HG02623 (cell line): ENCODE measurements at regions not wholly inside any gene's neighbourhood (a gene's known extent, or its start where the extent isn't known, plus 50 kb on each side); places are given as distances from the start of the nearest gene placed in this dataset.

Experiments used
- ATAC-seq: cut with Tn5 transposase; IDR thresholded peaks from one replicate; pipeline ENCODE4 v1.9.1; 2021; ENCODE audit warnings: moderate library complexity; ENCODE audit not compliant: unreplicated experiment

DNA sequence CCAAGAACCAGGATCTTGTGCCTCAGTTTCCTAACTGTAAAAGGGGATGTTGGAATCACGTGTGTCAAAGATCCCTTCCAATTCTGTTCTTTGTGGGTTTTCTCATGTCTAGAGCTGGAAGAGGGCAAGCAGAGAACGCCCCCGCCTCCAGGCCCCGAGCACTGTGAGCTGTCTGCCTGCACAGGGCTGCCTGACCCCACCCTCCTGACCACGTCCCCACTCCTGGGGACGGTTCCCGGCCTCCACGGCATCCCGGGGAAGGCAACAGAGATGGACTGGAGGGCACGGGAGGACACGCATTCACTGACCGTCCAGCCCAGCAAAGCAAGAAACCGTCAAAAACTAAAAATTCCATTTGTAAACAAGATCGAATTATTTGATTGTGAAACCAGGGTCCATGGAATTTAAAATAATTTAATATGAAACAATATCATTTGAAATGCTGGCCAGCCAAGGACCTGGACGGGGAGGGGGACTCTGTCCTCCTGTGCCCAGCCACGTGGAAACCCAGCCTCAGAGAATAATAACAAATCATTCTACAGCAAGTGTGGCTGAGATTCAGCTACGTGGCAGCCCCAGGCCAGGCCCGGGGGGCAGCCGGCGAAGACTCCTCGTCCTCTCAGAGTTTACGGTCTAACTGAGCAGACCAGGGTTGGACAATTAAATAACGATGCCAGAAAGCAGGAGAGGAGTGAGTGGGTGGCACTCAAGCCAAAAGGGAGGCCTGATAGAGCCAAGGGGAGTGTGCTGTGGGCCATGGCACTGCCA, 87.3 kb upstream of the DIO3 start:
- no peak for ATAC-seq

DNA sequence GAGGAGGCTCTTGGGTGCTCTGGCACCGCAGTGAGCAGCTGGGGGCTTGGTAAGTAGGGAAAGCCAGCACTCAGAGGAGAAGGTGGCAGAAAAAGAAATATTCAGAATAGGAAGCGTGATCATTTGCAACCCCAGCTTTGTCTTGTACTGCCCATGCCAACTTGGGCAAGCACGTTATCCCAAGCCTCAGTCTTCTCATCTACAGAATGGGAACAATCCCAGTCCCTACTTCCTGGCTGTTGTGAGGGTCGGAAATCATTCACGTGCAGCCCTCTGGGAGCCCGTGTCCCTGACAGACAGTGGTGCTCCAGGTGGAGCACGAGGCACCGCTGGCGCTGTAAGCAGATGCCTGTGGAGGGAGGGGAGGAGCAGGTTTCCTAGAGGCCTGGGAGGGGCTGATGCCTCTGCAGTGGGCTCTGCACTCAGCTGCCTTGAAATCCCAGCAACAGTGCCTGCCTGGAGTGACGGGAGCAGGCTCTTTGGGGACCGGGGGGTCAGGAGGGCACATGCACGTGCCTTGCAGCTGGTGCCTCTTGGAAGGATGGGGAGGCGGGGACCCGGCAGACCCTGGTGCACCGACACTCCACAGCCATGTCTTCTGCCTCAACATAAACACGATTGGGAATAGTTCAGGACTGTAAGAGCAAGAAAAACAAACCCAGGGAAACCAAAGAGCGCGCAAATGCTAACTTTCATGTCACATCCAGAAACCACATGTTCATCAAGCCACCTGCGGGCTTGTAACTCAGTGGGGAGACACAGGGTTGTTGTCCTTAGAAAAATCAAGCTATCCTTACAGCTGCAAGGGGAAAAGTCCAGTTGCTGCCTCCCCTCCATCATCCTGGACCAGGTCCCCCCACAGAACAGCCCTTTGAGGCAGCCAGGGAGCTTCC, 86.5 kb upstream of the DIO3 start:
- ATAC-seq = no peak

DNA sequence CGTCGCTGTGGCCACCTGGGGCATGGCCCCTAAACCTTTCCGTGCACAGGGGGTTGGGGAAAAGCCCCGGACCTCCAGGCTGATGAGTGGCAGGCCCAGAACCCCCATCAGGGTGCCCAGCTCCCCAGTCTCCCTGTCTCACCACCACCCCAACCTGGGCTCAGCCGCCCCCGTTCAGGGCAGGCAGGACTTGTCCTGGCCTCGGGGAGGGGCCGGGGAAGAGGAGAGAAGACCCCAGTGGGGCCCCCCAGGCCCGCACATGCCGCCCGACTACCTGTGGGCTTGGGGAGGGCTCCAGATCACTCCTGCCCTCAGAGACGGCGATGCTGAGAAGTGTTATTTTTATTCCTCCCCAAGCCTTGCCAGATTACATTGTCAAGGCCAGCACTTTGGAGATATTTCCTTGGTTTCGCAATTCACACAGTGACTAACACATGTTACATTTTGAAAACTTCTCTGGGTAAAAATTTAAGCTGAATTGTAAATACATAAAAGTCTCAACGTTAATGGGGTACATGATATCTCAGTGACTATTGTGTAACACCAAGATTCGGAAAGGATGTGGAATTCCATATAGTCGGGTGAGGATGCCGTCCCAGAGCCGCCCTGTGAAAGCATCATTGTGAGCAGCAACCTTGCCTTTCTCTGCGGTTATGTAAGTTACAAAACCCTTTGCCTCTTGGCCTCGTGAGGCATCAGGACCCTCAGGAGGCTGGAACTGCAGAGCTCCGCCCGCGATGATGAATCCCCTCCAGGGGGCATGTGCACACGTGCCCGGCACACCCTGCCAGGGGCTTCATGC, 85.6 kb upstream of the DIO3 start:
- no peak for ATAC-seq

DNA sequence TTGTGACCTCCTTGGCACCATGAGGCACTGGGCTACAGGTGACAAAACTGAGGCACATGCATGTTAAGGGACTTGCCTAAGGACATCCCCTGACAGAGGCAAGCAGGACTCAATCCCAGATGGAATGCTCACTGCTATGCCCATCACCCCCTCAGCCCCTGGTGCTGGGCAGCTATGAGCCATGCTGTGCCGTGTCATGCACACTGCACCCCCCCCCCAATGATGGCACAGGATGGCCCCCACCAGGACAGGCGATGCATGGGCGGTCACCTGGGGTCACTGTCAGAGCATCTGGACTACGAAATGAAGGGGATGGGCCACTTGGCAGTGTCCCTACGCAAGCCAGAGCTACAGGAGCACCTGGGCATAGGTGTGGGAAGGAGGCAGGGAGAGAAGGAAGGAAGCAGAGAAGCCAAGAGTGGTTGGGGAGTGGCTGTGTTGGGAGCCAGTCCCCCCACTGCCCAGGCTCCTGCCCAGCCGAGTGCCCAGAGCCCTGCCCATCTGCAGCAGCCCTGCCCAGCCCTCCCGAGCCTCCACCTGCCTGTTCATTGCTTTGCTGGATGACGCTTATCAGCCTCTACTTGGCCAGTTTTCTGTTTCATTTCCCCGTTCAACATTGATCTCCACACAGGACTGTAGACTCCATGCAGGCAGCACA, 84.9 kb upstream of the DIO3 start:
- no peak for ATAC-seq

DNA sequence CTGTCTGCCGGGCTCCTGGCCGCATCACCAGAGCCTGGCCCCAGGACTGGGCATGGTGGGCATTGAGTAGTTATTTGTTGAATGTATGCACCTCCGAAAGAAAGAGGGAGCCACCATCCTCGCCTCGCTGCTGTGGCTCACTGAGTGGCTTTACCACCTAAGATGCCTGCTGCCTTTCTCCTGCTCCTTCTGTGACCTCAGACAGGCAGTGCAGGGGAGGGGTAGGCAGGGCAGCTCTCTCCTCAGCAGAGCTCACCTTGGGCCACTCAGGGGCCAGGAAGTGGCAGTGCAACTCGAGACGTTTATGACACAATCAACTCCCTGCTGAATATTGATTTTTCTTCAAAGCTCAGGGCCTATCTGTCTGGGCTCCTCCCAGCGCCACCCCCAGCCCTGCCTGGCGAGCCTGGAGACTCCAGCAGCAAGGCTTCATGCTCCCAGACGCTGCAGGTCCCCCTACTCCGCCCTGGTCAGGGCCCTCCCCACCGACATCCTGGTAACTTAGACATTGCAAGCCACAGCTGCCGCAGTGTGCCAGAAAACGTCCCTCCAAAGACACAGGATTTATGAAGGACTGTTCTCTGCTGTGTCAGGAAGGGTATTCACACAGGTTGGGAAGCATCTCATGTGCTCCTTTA, 84.3 kb upstream of the DIO3 start:
- ATAC-seq = no peak

DNA sequence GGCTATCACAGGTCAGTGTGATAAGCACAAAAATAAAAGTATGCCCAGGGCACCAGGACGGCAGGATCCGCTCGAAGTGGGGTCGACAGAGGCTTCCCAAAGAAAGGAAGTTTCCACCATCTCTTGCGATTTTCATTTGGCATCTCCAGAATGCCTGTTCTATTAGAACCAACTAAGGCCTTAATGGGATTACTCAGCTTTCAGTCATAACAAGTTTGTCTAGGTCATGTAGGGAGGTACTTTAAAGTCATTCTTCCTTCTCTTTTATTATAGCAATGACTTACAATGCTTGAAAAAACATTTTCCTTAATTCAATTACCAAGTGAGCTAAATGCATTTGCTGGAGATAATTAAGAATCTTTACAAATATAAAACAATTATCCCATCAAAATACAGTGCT, 83.6 kb upstream of the DIO3 start:
- no peak for ATAC-seq

DNA sequence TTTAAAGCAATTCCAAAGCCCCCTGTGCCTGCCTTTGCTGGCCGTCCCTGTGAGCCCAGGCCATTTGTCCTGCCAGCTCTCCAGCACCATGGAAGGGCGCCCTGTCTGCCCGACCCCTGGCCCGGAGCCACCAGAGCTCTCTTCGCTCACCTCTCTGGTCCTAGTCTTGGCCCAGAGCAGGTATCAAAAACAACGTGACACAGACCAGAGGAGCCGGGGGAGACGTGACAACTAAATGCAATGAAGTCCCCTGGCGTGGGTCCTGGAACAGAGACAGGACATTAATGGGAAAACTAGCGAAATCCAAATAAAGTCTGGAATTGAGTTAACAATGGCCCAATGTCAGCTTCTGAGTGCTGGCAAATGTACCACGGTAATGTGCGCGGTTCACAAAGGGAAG, 83.2 kb upstream of the DIO3 start:
- no peak for ATAC-seq

DNA sequence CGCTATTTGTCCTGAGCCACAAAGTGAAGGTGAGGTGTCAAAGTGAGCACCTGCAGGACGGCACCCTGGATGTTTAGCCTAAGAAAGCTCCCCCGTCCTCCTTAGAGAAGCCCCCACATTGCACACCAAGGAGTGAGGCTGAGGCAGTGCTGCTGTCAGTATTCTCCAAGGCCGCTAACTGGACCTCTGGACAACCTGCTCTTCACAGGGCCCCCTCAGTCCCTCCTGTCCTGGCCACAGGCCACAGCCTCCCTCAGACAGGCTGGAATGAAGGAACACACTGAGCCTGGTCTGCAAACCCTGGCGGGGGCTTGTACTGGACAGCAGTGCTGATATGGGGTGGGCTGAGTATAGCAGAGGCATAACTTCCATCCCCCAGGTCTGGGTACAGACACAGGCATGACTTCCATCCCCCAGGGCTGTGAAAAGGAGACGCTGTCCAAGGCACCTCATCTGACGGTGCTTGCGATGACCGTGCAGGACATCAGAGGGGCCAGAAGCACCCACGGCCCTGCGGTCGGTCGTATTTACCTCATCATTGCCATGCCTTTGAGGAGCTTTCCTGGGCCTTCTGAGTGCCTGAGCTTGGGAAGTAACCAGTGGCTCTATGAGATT, 82.4 kb upstream of the DIO3 start:
- no peak for ATAC-seq

DNA sequence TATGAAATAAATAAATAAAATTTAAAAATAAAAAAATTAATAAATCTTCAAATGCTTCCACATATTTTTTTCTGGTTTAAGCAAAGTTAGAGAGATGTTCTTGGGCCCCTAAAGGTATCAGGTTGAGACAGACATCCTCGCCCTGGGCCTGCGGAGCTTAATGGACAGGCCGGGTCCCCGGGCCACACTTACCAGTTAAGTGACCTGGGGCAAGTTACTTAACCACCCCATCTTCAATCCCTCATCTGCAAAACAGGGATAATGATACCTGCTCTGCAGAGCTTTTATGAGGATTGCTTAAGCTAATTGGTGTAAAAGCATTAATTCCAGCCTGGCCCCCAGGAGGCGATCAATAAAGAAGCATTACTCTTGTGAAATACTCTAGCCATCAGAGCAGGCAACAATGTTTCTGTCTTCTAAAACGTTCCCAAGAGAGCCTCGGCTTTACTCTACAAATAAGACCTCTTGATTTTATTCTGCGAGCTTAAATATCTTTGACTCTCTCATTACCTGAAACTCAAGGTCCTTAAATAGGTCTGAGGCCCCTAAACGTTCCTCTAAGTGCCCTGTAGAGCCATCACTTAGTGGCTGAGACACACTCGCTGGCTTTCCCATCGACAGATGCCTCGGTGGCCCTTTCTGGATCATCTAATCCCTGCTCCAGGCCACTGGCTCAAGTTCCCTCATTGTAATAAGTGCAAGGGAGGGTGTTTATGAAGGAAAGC, 81.1 kb upstream of the DIO3 start:
- ATAC-seq = no peak

DNA sequence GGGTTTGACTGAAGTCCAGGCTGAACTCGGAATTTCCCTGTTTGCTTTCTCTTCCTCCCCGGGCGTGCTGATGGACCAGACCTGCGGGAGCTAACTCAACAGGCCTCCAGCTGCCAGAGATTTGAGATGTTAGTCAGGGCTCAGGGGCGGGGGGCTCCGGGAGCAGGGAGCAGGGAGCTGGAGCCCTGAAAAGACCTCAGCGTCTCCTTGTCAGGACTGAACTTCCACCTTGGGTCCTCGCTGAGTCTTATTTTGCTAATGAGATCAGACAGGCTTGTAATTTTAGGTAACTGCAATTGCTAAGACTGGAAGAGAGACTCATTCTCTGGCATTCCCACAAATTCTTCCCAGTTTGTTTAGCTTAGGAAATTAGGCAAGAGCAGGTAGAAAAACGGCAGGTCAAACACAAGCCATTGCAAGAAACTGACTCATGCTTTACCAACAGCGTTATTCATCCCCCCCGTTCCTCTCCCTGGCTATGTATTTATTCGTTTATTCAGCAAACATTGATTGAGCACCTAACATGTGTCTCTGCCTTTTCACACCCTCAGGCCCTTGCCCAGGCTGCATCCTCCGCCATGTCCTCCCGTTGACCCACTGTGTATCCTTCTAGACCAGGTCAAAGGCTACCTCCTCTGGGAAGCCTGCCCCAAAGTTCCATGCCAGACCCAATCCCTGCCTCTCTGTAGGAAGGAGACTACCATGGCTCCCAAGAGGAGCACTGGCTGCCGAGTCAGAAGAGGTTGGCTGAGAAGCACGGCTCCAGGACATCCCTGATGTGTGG, 80.4 kb upstream of the DIO3 start:
- ATAC-seq = no peak

DNA sequence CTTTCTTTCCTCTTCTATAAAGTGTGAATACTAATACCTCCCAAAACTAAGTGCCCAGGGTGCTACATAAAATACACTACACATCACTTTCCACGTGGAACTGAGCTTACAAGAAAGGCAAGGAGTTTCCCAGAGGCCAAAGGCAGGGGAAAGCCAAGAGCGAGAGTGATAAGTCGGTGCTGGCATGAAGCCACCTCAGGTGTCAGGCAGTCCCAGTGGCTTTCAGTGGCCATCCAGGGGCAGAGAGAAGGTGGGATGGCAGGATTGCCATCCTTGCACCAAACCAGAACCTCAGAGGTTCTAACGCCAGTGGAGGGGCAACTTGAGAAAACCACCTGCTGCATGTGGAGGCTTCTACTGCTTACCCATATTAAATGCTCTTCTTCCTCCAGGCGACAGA, 79.7 kb upstream of the DIO3 start:
- no peak for ATAC-seq

DNA sequence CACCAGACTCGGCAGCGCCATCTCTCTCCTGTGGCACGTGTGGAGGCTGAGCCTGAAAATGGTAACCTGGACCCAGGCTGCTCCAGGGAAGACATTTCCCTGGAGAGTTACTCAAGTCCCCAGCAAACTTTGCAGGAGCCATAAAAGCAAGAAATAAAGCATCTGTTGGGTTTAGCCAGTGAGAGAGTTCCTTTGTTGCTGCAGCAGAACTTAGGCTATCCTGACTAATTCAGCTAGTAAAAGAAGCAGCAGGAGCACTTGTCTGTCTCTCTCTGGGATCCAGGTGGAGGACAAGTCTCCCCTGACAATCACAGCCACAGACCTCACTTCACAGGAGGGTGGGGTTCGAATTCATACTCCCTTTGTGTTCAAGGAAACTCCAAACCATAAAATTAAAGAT, 79.2 kb upstream of the DIO3 start:
- no peak for ATAC-seq

DNA sequence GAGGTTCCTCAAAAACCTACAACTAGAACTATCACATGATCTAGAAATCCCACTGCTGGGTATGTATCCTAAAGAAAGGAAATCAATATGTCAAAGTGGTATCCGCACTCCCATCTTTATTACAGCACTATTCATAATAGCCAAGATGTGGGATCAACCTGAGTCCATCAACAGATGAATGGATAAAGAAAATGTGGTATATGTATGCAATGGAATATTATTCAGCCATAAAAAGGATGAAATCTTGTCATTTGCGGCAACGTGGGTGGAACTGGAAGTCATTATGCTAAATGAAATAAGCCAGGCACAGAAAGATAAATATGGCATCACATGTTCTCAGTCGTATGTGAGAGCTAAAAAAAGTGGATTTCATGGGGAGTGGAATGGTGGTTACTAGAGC, 77.5 kb upstream of the DIO3 start:
- ATAC-seq = no peak

DNA sequence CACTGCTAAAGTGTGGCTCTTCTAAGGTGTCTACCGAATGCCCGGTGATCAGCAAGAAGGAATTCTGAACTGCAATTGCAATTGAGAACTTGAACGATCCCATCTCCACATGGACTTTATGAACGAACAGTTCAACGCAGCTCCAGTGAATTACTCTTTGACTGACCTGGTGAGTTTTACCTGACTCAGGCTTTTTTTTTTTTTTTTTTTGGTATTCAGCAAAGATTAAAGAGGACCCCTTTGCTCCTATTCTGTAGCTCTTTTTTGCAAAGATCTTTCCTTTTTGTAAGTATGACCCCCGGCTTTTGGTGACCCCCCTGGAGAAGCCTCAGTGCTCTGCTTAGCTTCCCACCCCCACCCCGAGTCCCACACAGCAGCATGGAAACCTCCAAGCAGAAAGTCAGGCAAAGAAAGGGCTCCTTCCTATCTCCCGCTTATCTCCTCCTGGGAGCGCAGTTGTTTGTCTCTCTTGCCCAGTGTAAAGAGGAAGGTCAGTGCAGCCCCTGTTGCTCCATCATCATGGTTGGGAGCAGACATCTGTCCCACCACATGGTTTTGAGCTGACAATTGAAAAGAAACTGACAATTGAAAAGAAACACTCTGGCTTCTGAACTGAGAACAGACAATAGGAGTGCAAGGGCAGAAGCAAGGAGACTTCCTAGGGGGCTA, 72.1 kb upstream of the DIO3 start:
- ATAC-seq = no peak

DNA sequence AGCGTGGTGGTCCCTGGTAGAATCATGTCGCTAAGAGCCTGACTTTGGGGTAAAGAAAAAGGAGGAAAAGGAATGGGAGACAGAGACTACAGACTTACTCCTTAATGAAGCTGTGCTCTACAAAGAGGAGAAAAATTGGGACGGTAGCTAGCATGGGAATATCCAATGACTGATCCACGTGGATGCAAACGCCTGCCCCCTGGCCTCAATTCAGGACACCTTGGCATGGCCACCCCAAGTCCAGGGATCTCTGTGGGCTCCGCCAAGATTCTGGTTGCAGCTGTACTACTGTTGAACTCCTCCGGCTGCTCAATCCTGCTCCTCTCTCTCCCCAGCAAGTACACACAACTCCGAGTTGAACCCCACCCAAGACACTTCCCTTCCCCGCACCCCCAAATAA, 70.5 kb upstream of the DIO3 start:
- ATAC-seq = no peak

DNA sequence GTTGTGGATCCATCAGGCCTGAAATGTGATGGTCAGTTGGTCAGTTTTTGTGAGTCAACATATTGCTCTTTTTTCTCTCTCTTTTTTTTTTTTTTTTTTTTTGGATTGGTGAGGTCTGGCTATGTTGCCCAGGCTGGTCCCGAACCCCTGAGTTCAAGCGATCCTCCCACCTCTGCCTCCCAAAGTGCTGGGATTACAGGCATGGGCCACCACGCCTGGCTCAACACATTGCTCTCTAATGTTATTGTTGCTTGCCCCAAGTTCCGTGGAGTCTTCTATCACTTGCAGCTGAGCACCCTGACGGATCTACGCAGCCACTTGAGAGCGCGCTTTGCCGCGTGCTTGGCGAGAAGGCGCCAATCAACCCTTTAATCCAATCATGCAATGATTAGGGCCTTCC, 69.5 kb upstream of the DIO3 start:
- ATAC-seq = no peak

DNA sequence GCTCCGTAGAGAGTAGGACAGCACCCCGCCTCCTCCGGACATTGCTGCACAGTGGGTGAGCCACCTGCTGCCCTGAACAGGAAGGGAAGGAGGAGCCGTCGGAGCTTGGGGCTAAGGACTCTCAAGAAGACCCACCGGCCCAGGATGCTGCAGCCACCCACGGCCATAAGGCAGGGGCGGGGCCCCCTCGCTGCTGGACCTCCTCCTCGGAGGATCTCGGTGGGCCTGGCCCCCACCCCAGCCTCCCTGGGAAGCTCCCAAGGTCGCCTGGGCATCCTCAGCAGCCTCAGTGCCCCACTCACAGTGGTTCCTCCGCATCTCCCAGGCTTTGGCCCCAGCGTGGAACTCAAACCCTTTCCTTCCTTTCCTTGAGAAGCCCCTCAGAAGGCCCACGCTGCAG, 68.6 kb upstream of the DIO3 start:
- no peak for ATAC-seq

DNA sequence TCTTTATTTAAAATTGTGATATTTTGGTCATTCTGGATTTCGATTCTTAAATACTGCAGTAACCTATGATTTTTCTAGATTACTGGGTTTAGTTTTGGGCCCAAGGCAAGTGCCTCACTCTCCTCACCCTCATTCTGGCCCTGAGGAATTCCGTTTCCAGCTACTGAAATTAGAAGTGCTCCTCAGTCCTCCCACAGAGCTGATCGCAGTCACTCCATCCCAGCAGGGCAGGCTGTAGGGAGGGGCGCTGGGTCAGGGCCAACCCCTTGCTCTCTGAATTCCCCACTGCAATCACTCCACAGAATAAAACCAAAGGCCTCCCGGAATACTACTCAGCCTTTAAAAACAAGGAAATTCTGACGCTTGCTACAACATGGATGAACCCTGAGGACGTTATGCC, 66.5 kb upstream of the DIO3 start:
- no peak for ATAC-seq
